Natural killer cell (primary cell): ENCODE measurements at regions not wholly inside any gene's neighbourhood (a gene's known extent, or its start where the extent isn't known, plus 50 kb on each side); places are given as distances from the start of the nearest gene placed in this dataset.

Experiments used
- ATAC-seq, 3 donors: fragments of 150-1000 bp in 2 of 3; fragments of 200-7000 bp in 1 of 3; cut with Tn5 transposase; 1 replicate in 1 of 3; 2 replicates in 2 of 3; pipeline ENCODE4 v1.10.0; 2021; ENCODE audit warnings: mild to moderate bottlenecking in 2 of 3, moderate library complexity in 2 of 3
- DNase-seq, 2 donors: peaks; one replicate each; pipeline versions ENCODE4 v3.0.0 to v3.0.0-alpha.2; 2013 to 2021; ENCODE audit warnings: mixed read lengths in 1 of 2
- H3K27ac ChIP-seq: one replicate; pipeline ENCODE4 v1.5.1; 2013; ENCODE audit warnings: mild to moderate bottlenecking, low read length
- H3K27me3 ChIP-seq: one replicate; pipeline ENCODE4 v1.6.1; 2013; ENCODE audit warnings: low read length; ENCODE audit not compliant: control insufficient read depth, insufficient read depth
- H3K36me3 ChIP-seq: one replicate; pipeline ENCODE4 v1.6.1; 2013; ENCODE audit warnings: low read length; ENCODE audit not compliant: control insufficient read depth, insufficient read depth
- H3K4me1 ChIP-seq: one replicate; pipeline ENCODE4 v1.6.1; 2013; ENCODE audit warnings: low read length; ENCODE audit not compliant: control insufficient read depth, insufficient read depth
- H3K4me3 ChIP-seq: one replicate; pipeline ENCODE4 v1.5.1; 2013; ENCODE audit warnings: low read length
- H3K9me3 ChIP-seq: one replicate; pipeline ENCODE4 v1.6.1; 2013; ENCODE audit warnings: low read length; ENCODE audit not compliant: control insufficient read depth, insufficient read depth
- H3K27ac Mint-ChIP-seq, 2 donors: one replicate each; pipeline ENCODE4 v1.8.0; 2022; ENCODE audit warnings: mild to moderate bottlenecking in 2 of 2, mixed read lengths in 2 of 2, moderate library complexity in 1 of 2
- H3K27me3 Mint-ChIP-seq, 2 donors: one replicate each; pipeline ENCODE4 v1.8.0; 2022; ENCODE audit warnings: low read depth in 2 of 2, mixed read lengths in 2 of 2
- H3K36me3 Mint-ChIP-seq: one replicate; pipeline ENCODE4 v1.8.0; 2022; ENCODE audit warnings: mixed read lengths
- H3K4me1 Mint-ChIP-seq, 2 donors: one replicate each; pipeline ENCODE4 v1.8.0; 2022; ENCODE audit warnings: mixed read lengths in 2 of 2
- H3K4me3 Mint-ChIP-seq: one replicate; pipeline ENCODE4 v1.8.0; 2022; ENCODE audit warnings: mild to moderate bottlenecking, moderate library complexity, mixed read lengths
- H3K9me3 Mint-ChIP-seq, 2 donors: one replicate each; pipeline ENCODE4 v1.8.0; 2022; ENCODE audit warnings: mixed read lengths in 2 of 2
- WGBS: methylation state at CpG from one replicate; pipeline ENCODE4 v1.1.7; 2013; ENCODE audit warnings: missing lambda C conversion rate; ENCODE audit not compliant: insufficient coverage; 5-methylcytosine and 5-hydroxymethylcytosine counted together
- intact Hi-C: fragments of 100-400 bp; cut with micrococcal nuclease; formaldehyde crosslinking; loops from one replicate; pipeline ENCODE4 v1.14.2; 2022
- TF ChIP-seq, protein P1 (sequence below): fragments of 200-600 bp; IDR thresholded peaks from one replicate; pipeline ENCODE4 v1.8.0; 2022; ENCODE audit warnings: antibody characterized with exemption

DNA sequence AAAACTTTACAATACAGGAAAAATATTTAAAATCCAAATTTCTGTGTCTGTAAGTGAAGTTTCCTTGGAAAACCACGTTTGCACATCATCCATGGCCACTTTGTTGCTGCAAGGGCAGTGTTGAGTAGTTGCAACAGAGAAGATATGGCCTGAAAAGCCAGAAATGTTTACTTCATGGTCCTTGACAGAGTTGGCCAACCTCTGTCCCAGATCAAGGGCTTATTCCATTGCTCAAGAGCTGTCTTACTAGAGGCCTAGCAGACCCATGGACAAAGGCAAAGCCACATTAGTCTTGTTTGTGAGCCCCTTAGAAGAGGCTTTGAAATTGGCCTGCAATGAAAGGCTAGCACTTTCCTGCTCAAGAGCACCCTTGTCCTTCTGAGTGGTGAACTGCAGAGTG, 119.4 kb downstream of the GAS1 start:
- DNase-seq, result no peak
- H3K9me3 Mint-ChIP-seq, result peaks cover 0 to 2% of the 10 kb centered on the region in 2 donors
- ATAC-seq, result no peak
- H3K4me3 Mint-ChIP-seq, result no peak overlapping the region
- Histone ChIP-seq H3K27me3 (peaks cover under 1% of the 10 kb centered on the region), H3K4me3 (no peak overlapping the region), H3K9me3 (no peaks in the 10 kb centered on the region), H3K27ac (no peak overlapping the region), H3K4me1 (no peaks in the 10 kb centered on the region), H3K36me3 (no peaks in the 10 kb centered on the region)
- no peak overlapping the region for H3K27ac Mint-ChIP-seq
- no peaks in the 10 kb centered on the region for H3K4me1 Mint-ChIP-seq
- no peaks in the 10 kb centered on the region for H3K36me3 Mint-ChIP-seq
- TF ChIP-seq, protein P1, sequence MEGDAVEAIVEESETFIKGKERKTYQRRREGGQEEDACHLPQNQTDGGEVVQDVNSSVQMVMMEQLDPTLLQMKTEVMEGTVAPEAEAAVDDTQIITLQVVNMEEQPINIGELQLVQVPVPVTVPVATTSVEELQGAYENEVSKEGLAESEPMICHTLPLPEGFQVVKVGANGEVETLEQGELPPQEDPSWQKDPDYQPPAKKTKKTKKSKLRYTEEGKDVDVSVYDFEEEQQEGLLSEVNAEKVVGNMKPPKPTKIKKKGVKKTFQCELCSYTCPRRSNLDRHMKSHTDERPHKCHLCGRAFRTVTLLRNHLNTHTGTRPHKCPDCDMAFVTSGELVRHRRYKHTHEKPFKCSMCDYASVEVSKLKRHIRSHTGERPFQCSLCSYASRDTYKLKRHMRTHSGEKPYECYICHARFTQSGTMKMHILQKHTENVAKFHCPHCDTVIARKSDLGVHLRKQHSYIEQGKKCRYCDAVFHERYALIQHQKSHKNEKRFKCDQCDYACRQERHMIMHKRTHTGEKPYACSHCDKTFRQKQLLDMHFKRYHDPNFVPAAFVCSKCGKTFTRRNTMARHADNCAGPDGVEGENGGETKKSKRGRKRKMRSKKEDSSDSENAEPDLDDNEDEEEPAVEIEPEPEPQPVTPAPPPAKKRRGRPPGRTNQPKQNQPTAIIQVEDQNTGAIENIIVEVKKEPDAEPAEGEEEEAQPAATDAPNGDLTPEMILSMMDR, result no peak
- intact Hi-C loops, result no loop called here
- peaks cover 6 to 44% of the 10 kb centered on the region in 2 donors for H3K27me3 Mint-ChIP-seq
- 7% methylated on average over 1 of the region's 1 CpG for WGBS

DNA sequence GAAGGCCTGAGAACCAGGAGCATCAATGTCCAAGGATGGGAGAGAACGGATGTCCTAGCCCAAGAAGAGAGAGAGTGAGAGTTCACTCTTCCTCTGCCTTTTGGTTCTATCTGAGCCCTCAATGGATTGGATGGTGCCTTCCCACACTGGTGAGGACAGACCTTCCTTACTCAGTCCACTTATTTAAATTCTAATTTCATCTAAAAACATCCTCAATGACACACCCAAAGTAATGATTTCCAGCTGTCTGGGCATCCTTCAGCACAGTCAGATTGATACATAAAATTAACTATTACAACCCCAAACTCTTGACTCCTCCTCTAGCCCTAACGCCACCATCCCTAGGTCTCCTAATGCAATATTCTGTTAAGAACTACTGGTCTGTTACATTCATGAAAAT, 122.0 kb downstream of the GAS1 start:
- Mint-ChIP-seq H3K27ac (no peak overlapping the region), H3K36me3 (no peaks in the 10 kb centered on the region), H3K4me1 (no peaks in the 10 kb centered on the region), H3K9me3 (peaks cover 0 to 2% of the 10 kb centered on the region in 2 donors), H3K27me3 (peaks cover 6 to 46% of the 10 kb centered on the region in 2 donors), H3K4me3 (no peak overlapping the region)
- H3K4me1 ChIP-seq, result no peaks in the 10 kb centered on the region
- no peaks in the 10 kb centered on the region for H3K27me3 ChIP-seq
- no peak for DNase-seq
- H3K36me3 ChIP-seq, result no peaks in the 10 kb centered on the region
- ATAC-seq, result no peak
- intact Hi-C loops, result no loop called here
- no peaks in the 10 kb centered on the region for H3K9me3 ChIP-seq
- WGBS, result 88% methylated on average over 2 of the region's 2 CpGs
- H3K27ac ChIP-seq, result no peak overlapping the region
- H3K4me3 ChIP-seq, result no peak overlapping the region
- TF ChIP-seq, protein P1, result no peak

DNA sequence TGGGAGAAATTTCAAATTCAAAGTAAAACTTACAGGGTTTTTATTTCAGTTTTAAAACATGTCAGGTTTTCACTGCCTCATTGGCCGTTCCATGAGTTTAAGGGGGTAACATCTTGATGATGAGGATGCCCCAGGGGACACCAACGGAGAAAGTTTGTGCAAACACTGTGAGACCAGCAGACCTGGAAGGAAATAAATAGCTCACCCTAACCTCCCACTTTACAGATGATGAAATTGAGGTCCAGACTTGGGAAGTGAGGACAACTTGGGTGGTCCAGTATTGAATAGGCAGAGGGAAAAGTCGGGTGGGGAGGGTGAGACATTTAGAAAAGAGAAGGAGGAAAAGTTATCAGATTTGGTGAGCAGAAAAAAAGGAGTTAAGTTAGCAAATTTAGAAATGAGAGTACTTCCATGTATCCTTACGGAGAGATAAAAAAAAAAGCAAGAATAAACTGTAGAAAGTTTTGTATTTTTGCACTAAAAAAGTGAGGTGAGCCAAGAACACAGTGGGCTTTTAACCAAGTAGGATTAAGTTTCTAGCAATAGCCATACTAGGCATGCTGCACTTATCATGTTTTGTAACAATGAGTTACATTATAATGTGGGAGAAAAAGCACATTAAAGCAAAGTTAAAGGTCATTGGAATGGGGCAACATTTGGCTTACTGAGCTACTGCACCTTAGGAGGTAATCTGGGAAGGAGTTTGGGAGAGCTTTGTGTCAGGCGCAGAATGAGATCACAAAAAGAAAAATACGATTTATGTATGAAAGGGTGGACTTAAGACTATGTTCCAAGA, 125.1 kb downstream of the GAS1 start:
- H3K36me3 Mint-ChIP-seq, result no peaks in the 10 kb centered on the region
- 59% methylated on average over 6 of the region's 6 CpGs for WGBS
- H3K4me3 ChIP-seq, result no peak overlapping the region
- TF ChIP-seq, protein P1, result no peak
- H3K27me3 Mint-ChIP-seq, result peaks cover 6 to 46% of the 10 kb centered on the region in 2 donors
- intact Hi-C loops, result no loop called here
- no peaks in the 10 kb centered on the region for H3K9me3 ChIP-seq
- no peaks in the 10 kb centered on the region for H3K27me3 ChIP-seq
- H3K9me3 Mint-ChIP-seq, result peaks cover 0 to 2% of the 10 kb centered on the region in 2 donors
- ATAC-seq, result no peak
- H3K4me3 Mint-ChIP-seq, result no peak overlapping the region
- no peak overlapping the region for H3K27ac ChIP-seq
- no peaks in the 10 kb centered on the region for H3K4me1 Mint-ChIP-seq
- H3K27ac Mint-ChIP-seq, result no peak overlapping the region
- no peaks in the 10 kb centered on the region for H3K36me3 ChIP-seq
- no peaks in the 10 kb centered on the region for H3K4me1 ChIP-seq
- no peak for DNase-seq
